Astrocyte (in vitro differentiated cells and primary cell): ENCODE measurements at regions not wholly inside any gene's neighbourhood (a gene's known extent, or its start where the extent isn't known, plus 50 kb on each side); places are given as distances from the start of the nearest gene placed in this dataset.

Source experiments
- DNase-seq: peaks from one replicate; pipeline ENCODE4 v3.0.0-alpha.2; 2010; ENCODE audit warnings: low read depth
- FAIRE-seq: peaks from 2 replicates; lab custom pipeline; 2011; peaks lifted over from hg19 to GRCh38; lab: Jason Lieb, UNC
- H2AFZ ChIP-seq: 2 replicates; pipeline ENCODE4 v1.6.0; 2012; ENCODE audit warnings: low read depth, low read length, inconsistent platforms
- H3K27ac ChIP-seq: 2 replicates; pipeline ENCODE4 v1.5.1; 2011; ENCODE audit warnings: low read depth, low read length, inconsistent platforms
- H3K27me3 ChIP-seq: 2 replicates; pipeline ENCODE4 v1.6.0; 2011; ENCODE audit warnings: low read length, inconsistent platforms; ENCODE audit not compliant: insufficient read depth
- H3K36me3 ChIP-seq: 2 replicates; pipeline ENCODE4 v1.5.1; 2011; ENCODE audit warnings: low read length, inconsistent platforms; ENCODE audit not compliant: insufficient read depth
- H3K4me1 ChIP-seq: 2 replicates; pipeline ENCODE4 v1.5.1; 2011; ENCODE audit warnings: low read length, inconsistent platforms; ENCODE audit not compliant: insufficient read depth
- H3K4me2 ChIP-seq: 2 replicates; pipeline ENCODE4 v1.6.0; 2012; ENCODE audit warnings: low read length, inconsistent platforms
- H3K4me3 ChIP-seq: 2 replicates; pipeline ENCODE4 v1.5.1; 2011; ENCODE audit warnings: low read depth, mild to moderate bottlenecking, low read length, inconsistent platforms; ENCODE audit not compliant: insufficient read depth
- H3K79me2 ChIP-seq: 2 replicates; pipeline ENCODE4 v1.6.0; 2012; ENCODE audit warnings: mild to moderate bottlenecking, low read length, inconsistent platforms; ENCODE audit not compliant: insufficient read depth
- H3K9ac ChIP-seq: 2 replicates; pipeline ENCODE4 v1.6.0; 2012; ENCODE audit warnings: mild to moderate bottlenecking, low read length, inconsistent platforms
- H3K9me3 ChIP-seq: 2 replicates; pipeline ENCODE4 v1.5.1; 2012; ENCODE audit warnings: low read depth, mild to moderate bottlenecking, low read length, inconsistent platforms; ENCODE audit not compliant: insufficient read depth
- H4K20me1 ChIP-seq: 2 replicates; pipeline ENCODE4 v1.6.0; 2012; ENCODE audit warnings: low read length, inconsistent platforms; ENCODE audit not compliant: insufficient read depth
- H3K27ac Mint-ChIP-seq: one replicate; pipeline ENCODE4 v1.8.0; 2021; ENCODE audit warnings: mild to moderate bottlenecking, mixed read lengths; ENCODE audit not compliant: unreplicated experiment
- H3K27me3 Mint-ChIP-seq: one replicate; pipeline ENCODE4 v1.8.0; 2021; ENCODE audit warnings: low read depth, mixed read lengths; ENCODE audit not compliant: unreplicated experiment
- H3K36me3 Mint-ChIP-seq: one replicate; pipeline ENCODE4 v1.8.0; 2021; ENCODE audit warnings: low read depth, mixed read lengths; ENCODE audit not compliant: unreplicated experiment
- H3K4me1 Mint-ChIP-seq: one replicate; pipeline ENCODE4 v1.8.0; 2021; ENCODE audit warnings: low read depth, mixed read lengths; ENCODE audit not compliant: unreplicated experiment
- H3K4me3 Mint-ChIP-seq: one replicate; pipeline ENCODE4 v1.8.0; 2021; ENCODE audit warnings: mild to moderate bottlenecking, moderate library complexity, mixed read lengths; ENCODE audit not compliant: unreplicated experiment
- H3K9me3 Mint-ChIP-seq: one replicate; pipeline ENCODE4 v1.8.0; 2021; ENCODE audit warnings: mild to moderate bottlenecking, mixed read lengths; ENCODE audit not compliant: unreplicated experiment
- EZH2 ChIP-seq: IDR thresholded peaks from 2 replicates; pipeline ENCODE4 v1.6.1; 2012; ENCODE audit warnings: mild to moderate bottlenecking, low read length, inconsistent platforms; ENCODE audit not compliant: insufficient read depth
- TF ChIP-seq, protein P1 (sequence below): IDR thresholded peaks from 2 replicates; pipeline ENCODE4 v1.5.1; 2011; ENCODE audit warnings: low read depth, mild to moderate bottlenecking, inconsistent platforms, low read length, moderate library complexity; ENCODE audit not compliant: insufficient read depth

DNA sequence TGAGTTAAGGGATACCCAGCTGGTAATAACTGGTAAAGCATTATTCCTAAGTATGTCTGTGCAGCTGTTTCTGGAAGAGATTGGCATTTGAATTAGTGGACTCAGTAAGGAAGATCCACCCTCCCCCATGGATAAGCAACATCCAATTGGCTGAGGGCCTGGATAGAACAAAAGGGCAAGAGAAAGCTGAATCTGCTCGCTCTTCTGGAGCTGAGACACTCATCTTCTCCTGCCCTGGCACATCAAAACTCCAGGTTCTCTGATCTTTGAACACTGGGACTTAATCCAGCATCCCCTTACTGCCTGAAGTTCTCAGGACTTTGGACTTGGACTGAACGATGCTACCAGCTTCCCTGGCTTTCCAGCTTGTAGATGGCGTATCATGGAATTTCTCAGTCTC lies 63.1 kb upstream of the CNOT2 start:
- H3K4me2 ChIP-seq: no peak overlapping the region
- Mint-ChIP-seq H3K27ac (no peak overlapping the region), H3K27me3 (no peaks in the 10 kb centered on the region), H3K4me1 (no peaks in the 10 kb centered on the region), H3K9me3 (peaks cover 9% of the 10 kb centered on the region), H3K36me3 (no peaks in the 10 kb centered on the region), H3K4me3 (no peak overlapping the region)
- H2AFZ ChIP-seq: no peak overlapping the region
- H3K4me1 ChIP-seq: no peaks in the 10 kb centered on the region
- no peaks in the 10 kb centered on the region for H3K36me3 ChIP-seq
- TF ChIP-seq, protein P1, sequence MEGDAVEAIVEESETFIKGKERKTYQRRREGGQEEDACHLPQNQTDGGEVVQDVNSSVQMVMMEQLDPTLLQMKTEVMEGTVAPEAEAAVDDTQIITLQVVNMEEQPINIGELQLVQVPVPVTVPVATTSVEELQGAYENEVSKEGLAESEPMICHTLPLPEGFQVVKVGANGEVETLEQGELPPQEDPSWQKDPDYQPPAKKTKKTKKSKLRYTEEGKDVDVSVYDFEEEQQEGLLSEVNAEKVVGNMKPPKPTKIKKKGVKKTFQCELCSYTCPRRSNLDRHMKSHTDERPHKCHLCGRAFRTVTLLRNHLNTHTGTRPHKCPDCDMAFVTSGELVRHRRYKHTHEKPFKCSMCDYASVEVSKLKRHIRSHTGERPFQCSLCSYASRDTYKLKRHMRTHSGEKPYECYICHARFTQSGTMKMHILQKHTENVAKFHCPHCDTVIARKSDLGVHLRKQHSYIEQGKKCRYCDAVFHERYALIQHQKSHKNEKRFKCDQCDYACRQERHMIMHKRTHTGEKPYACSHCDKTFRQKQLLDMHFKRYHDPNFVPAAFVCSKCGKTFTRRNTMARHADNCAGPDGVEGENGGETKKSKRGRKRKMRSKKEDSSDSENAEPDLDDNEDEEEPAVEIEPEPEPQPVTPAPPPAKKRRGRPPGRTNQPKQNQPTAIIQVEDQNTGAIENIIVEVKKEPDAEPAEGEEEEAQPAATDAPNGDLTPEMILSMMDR: no peak
- TF ChIP-seq EZH2: no peak
- H3K9me3 ChIP-seq: no peaks in the 10 kb centered on the region
- H4K20me1 ChIP-seq: no peaks in the 10 kb centered on the region
- DNase-seq (no peak), FAIRE-seq (no peak)
- no peaks in the 10 kb centered on the region for H3K27me3 ChIP-seq
- H3K9ac ChIP-seq: no peak overlapping the region
- H3K79me2 ChIP-seq: no peaks in the 10 kb centered on the region
- H3K4me3 ChIP-seq: no peak overlapping the region
- no peak overlapping the region for H3K27ac ChIP-seq

- no peaks in the 10 kb centered on the region for H3K36me3 Mint-ChIP-seq
- no peak overlapping the region for H3K27ac Mint-ChIP-seq
- Histone ChIP-seq H3K4me1 (no peaks in the 10 kb centered on the region), H3K36me3 (no peaks in the 10 kb centered on the region), H3K79me2 (no peaks in the 10 kb centered on the region), H2AFZ (no peak overlapping the region), H3K9ac (no peak overlapping the region), H3K9me3 (no peaks in the 10 kb centered on the region), H3K4me2 (no peak overlapping the region), H4K20me1 (no peaks in the 10 kb centered on the region), H3K27me3 (no peaks in the 10 kb centered on the region), H3K4me3 (no peak overlapping the region), H3K27ac (no peak overlapping the region)
- DNase-seq: no peak
- no peaks in the 10 kb centered on the region for H3K4me1 Mint-ChIP-seq
- no peak overlapping the region for H3K4me3 Mint-ChIP-seq
- TF ChIP-seq, protein P1: no peak
- H3K27me3 Mint-ChIP-seq: no peaks in the 10 kb centered on the region
- no peak for FAIRE-seq
- peaks cover 4% of the 10 kb centered on the region for H3K9me3 Mint-ChIP-seq
Observed at GRCh38 chr12:70185301-70185700, 57.9 kb upstream of the CNOT2 start.

GRCh38 chr12:70186436-70186835 lies 56.8 kb upstream of the CNOT2 start:
- no peak for FAIRE-seq
- no peak overlapping the region for H3K4me3 Mint-ChIP-seq
- H3K9me3 Mint-ChIP-seq: peaks cover 4% of the 10 kb centered on the region

More at GRCh38 chr12:70186436-70186835, 56.8 kb upstream of the CNOT2 start:
- Histone ChIP-seq H3K79me2 (no peaks in the 10 kb centered on the region), H3K36me3 (no peaks in the 10 kb centered on the region), H2AFZ (no peak overlapping the region), H3K4me3 (no peak overlapping the region), H3K4me2 (no peak overlapping the region), H3K9ac (no peak overlapping the region), H3K27me3 (no peaks in the 10 kb centered on the region), H3K9me3 (no peaks in the 10 kb centered on the region), H4K20me1 (no peaks in the 10 kb centered on the region), H3K4me1 (no peaks in the 10 kb centered on the region), H3K27ac (no peak overlapping the region)
- DNase-seq: no peak
- no peaks in the 10 kb centered on the region for H3K36me3 Mint-ChIP-seq
- no peaks in the 10 kb centered on the region for H3K27me3 Mint-ChIP-seq
- no peak for TF ChIP-seq EZH2
- TF ChIP-seq, protein P1: no peak
- peaks cover 3% of the 10 kb centered on the region for H3K4me1 Mint-ChIP-seq
- H3K27ac Mint-ChIP-seq: no peak overlapping the region
